NCI-H2196 treated with DMSO at 0.1 percent for 48 hours (cell line): ENCODE measurements at regions not wholly inside any gene's neighbourhood (a gene's known extent, or its start where the extent isn't known, plus 50 kb on each side); places are given as distances from the start of the nearest gene placed in this dataset.

Experiments used
- DNase-seq: peaks from one replicate; lab custom pipeline; 2025; ENCODE audit not compliant: unreplicated experiment; lab: John Stamatoyannopoulos, UW

DNA sequence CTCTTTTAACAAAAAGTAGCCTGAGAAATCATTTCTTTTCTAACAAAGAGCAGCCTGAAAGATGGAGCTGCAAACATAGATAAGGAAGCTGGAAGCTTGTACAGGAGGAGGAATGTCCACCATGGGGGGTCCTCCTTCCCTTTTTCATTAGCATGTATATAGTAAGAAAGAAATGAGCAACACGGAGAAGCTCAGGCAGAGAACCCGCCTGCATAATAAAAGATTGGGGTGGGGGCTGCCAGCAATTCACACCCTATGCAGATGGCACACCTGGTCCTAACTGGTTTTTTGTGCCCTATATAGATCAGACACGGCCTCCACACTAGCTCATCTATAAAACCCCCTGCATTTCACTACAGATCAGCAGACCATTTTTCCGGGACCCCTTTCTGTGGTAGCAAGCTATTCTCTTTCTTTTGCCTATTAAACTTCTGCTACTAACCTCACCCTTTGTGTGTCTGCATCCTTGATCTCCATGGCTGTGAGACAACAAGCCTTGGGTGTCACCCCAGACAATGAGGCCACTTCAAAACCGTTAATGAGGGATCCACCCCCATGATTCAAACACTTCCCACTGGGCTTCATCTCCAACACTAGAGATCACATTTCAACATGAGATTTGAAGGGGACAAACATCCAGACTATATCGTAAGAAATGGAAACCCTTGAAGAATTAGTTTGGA is 167.5 kb upstream of the FREM2 start:
- no peak for DNase-seq

DNA sequence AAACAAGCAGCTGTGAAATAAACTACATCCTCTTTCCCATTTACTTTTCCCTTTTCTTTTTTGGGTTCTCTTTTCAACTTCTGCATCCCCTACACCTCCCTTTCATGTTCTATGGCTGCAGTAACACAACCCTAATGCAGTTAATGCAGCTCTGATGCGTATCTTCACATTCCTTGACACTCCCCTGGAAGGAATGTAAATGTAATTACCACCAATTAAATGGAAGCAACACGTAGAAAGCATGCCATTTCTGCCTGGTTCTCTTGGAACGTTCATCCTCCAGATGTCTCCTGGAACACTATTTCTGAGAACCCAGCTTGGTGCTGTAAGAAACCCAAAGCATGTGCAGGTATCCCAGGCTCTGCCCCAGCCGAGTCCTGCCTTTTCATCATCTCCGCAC is 166.8 kb upstream of the FREM2 start:
- DNase-seq: no peak

DNA sequence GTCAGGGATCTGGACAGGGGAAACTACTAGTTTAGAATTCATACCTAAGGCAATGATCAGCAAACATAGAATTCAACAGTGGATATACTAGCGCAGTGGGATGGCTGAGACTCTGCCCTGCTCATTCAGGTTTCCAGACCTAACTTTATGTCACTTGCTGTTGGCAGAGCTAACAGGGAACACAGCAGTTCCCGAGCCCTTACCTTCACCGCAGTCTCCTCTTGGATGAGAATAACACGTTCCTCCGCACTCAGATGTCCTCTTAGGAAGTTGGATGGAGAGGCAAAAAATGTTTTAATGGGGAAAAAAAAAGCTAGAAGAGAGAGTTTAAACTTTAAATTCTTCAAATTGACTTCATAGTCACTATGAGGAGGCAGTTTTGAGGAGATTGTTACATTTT is 159.7 kb upstream of the FREM2 start:
- DNase-seq: no peak

DNA sequence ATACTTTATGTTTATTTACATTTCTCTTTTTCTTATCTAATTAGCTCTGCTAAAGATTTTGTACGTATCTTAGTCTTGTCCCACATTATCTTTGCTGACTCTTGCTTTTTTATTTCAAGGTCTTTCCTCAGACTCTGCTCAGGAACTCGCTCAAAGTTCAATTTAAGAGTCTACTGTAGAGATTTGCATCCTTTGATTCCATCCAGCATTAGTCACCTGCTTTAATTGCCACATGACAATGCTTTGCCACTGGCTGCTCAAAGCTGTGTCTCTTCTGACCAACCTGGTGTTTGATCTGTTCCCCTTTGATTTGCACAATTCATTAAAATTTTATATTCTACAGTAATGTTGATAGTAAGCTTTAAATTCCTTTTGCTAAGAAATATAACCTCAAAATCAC is 157.9 kb upstream of the FREM2 start:
- DNase-seq: no peak

DNA sequence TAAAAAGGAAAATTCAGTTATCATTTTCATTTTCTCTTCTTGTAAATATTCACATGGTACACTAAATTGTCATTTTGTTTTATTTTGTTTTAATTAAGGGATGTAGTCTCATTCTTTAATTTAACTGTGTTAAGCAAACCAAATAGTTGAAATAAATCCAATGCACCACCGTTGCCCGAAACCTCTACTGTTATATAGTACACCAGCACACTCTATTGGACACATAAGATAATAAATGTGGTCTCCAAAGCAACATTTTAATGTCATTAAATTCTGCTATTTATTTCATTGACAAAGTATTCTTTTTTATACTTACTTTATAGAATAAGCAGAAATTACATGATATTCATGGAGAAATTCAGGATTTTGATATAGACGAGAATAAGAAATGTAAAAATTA is 156.4 kb upstream of the FREM2 start:
- DNase-seq: no peak

DNA sequence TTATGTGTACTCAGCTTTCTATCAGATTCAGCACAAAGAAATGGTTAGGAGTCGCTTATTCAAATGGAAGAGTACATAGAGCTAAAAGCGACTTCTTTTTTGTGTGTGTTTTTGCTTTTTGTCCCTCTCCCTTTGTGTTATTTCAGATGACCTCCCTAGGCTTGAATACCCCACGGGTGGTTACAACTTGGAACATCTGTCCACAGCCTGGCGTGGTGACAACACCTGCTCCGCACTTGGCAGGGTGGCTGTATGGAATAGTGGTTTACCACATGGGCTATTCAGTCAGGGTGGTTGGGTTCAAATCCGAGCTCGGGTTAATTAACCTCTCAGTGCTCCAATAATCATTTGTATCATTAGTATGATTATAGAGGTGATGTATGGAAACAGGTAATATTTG is 151.6 kb upstream of the FREM2 start:
- DNase-seq: no peak

DNA sequence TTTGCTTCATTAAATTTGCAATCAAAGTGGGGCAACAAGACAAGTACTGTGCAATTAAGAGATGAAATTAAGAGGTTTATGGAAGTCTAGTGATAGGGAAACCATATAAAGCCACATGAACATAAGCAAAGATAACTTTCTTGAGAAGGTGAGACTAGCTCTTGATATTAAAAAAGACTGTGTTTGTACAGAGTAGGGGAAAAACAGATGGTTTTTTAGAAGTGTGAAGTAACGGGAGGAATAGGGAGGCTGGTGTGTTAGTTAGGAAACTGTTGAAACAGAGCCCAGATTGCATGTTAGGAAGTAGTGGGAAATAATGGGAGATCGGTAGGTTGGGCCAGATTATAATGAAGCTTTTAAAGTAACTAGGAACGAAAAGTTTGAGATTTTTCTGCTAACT is 149.8 kb upstream of the FREM2 start:
- DNase-seq: no peak

DNA sequence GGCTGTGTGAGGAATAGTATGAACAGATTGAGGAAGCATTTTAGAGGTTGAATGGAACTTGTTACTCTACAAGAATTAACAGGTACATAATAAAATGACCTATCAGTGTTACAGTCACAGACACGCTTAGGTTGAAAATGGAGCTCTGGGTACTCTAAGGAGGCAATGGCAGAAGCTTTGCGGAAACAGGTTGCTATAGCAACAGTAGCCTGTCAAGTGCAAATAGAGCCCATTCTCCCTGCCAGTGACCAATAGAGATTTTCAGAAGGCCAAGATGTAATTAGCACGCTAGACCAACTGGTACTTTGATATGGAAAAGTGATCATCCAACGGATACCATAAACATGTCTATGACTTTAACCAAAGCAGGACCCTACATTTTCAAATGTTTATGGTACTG is 148.5 kb upstream of the FREM2 start:
- DNase-seq: no peak

- DNase-seq: no peak
Measured at GRCh38 chr13:38539632-38540031, 147.2 kb upstream of the FREM2 start.

- DNase-seq: no peak
Measured at GRCh38 chr13:38542601-38543000, 144.3 kb upstream of the FREM2 start.

DNA sequence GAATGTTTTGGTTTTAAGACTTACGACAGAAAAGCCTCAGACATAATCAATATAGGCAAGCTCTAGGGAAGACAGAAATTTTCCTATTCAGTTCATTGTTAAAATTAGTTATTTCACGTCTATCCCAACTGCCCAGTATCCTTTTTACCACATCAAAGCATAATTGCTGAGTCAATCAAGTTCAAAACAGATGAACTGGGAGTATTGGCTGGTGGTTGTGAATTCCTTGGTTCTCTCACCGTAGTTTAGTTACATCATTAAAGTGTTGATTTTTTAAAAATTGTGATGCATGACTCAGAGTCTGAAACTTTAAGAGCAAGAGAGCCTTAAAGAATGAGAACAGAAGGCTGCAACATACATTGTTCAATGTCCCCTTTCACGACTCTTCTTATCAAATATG is 143.3 kb upstream of the FREM2 start:
- DNase-seq: no peak

- DNase-seq: no peak
Measured at GRCh38 chr13:38563739-38564138, 123.1 kb upstream of the FREM2 start.

DNA sequence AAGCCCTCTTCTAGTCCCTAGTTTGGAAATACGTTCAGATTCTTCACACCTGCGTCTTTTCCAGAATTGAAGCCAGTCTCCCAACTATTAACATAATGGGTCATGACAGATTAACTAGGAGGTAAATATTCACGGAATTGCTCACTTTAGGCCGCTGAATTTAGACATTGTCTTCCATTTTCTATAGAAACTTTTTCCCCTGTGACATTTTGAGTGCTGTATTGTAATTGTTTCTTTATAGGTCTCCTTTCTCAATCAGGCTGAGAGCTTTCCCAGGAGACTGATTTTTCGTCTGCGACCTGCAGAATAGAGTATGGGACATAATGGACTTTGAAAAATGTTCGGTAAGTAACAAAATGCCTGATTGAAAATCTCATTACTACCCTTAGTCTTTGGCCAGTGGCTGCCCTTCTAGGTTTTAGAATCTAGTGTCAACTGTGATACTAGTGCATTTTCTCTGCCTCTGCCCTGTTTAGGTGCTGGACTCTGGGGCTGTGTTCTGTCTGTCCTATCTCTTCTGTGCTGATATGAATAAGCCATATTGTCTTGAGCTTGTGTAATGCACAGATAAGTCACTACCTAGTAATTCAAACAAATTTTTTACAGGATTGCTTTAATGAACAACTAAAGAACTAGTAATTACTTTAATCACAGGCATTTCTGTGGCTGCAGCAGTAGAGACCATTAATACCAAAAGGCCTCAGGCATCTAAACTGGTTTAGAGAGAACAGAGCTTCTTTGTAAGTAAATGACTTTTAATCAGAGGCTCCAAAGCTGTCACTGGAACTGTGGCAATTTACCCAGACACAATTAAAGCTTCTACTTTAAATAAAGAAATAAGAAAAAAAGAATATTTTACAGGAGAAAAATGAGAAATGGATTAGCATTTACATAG is 122.4 kb upstream of the FREM2 start:
- no peak for DNase-seq

GRCh38 chr13:38566023-38566422 is 120.9 kb upstream of the FREM2 start:
- no peak for DNase-seq

GRCh38 chr13:38566519-38566918 is 120.4 kb upstream of the FREM2 start:
- DNase-seq: no peak

- DNase-seq: no peak
Measured at GRCh38 chr13:38570706-38571105, 116.2 kb upstream of the FREM2 start.

DNA sequence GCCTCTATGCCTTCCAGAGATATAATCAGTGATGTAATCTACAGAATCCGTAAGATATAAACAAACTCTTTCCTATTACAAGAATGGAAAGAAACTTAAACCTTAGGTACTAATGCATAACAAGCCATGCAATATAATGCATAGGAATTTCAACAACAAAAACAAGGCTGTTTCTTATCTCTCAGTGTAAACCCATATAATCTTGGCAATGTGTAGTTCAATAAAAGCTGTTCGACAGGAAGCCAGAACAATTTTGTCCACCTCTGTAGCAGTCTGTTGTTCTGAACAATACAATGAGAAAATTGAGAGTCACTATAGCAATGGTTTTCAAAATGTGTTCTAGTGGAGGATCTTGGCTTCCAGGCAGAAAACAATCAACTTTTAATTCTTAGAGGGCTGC is 111.5 kb upstream of the FREM2 start:
- DNase-seq: no peak

- DNase-seq: no peak
Measured at GRCh38 chr13:38577048-38577447, 109.8 kb upstream of the FREM2 start.

DNA sequence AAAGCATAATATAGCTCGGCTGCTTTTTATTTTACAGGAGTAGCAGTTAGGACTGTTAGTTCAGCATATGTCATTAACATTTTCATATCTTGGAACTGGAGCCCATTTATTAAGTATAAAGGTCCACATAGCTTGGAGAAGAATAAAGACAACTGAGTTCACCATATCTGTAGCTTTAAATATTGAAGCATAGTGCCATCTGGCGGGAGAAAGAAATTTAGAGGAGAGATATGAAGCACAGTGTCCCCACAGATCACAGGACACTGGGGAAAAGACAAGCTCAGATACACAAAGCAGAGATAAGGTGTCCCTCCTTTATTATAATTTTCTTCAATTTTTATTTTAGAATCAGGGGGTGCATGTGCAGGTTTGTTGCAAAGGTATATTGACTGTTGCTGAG is 104.7 kb upstream of the FREM2 start:
- DNase-seq: peak; percentile 12

- DNase-seq: no peak
Measured at GRCh38 chr13:38590230-38590629, 96.6 kb upstream of the FREM2 start.

DNA sequence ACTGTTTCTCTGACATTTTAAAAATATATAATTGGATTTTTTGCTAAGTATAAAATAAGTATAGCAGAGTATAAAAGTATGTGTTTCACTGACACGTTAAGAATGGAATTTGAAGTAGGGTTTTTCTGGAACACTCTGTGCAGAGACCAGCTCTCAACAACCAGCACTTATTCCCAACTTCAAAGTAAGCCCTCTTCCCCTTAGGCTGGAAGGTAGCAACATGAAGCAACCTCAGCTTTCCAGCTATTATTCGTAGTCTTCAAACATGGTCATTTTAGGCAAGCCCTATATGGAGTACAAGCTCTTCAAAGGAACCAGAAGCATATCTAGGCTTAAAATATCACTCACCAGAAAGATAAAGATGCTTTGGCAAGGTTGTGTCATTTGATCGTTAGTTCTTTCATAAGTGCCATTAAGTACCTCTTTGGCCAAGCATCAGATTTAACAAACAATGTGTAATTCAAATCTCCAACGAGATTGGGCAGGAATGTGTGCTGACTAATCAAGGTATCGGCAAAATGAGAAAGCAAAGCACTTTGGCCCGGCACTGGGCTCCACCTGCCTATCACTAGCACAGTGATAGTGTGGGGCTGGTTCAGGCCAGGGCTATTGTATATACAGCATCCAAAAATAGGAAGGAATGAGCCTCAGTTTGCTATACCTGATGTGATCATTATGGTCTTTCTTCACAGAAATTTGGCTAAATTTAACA is 95.9 kb upstream of the FREM2 start:
- DNase-seq: peak; percentile 36

- no peak for DNase-seq
Measured at GRCh38 chr13:38602266-38602665, 84.6 kb upstream of the FREM2 start.
